Upper lobe of left lung (tissue), 6 donors: ENCODE measurements at regions not wholly inside any gene's neighbourhood (a gene's known extent, or its start where the extent isn't known, plus 50 kb on each side); places are given as distances from the start of the nearest gene placed in this dataset.

Experiments
- ATAC-seq, 2 donors: fragments of 200-7000 bp; cut with Tn5 transposase; one replicate each; pipeline ENCODE4 v1.9.1; 2022; ENCODE audit warnings: mild to moderate bottlenecking in 2 of 2, moderate library complexity in 2 of 2; ENCODE audit not compliant: low FRiP score in 2 of 2
- DNase-seq, 2 donors: peaks; one replicate each; pipeline ENCODE4 v3.0.0-alpha.2; 2019 to 2020
- H3K27ac ChIP-seq, 4 donors: fragments of 200-600 bp; sonication (generic); one replicate each; pipeline ENCODE4 v1.5.1; 2016 to 2019
- H3K27me3 ChIP-seq, 4 donors: fragments of 200-600 bp; sonication (generic); one replicate each; pipeline ENCODE4 v1.5.1; 2017 to 2019
- H3K36me3 ChIP-seq, 4 donors: fragments of 200-600 bp; sonication (generic); one replicate each; pipeline ENCODE4 v1.5.1; 2016 to 2019
- H3K4me1 ChIP-seq, 4 donors: fragments of 200-600 bp; sonication (generic); one replicate each; pipeline ENCODE4 v1.5.1; 2018 to 2019
- H3K4me3 ChIP-seq, 4 donors: fragments of 200-600 bp; sonication (generic); one replicate each; pipeline ENCODE4 v1.5.1; 2017 to 2019; ENCODE audit warnings: mild to moderate bottlenecking in 2 of 4, moderate library complexity in 1 of 4
- H3K9me3 ChIP-seq, 4 donors: fragments of 200-600 bp; sonication (generic); one replicate each; pipeline ENCODE4 v1.5.1; 2018 to 2019
- CTCF ChIP-seq, 6 experiments: fragments of 450-650 bp in 4 of 6; fragments of 200-600 bp in 2 of 6; sonication (generic) in 2 of 6; IDR thresholded peaks; one replicate each; pipeline ENCODE4 v1.5.1; 2016 to 2019; ENCODE audit warnings: antibody characterized with exemption in 6 of 6
- EP300 ChIP-seq, 4 donors: sonication (generic); formaldehyde crosslinking; IDR thresholded peaks; one replicate each; pipeline ENCODE4 v1.5.1; 2017; ENCODE audit warnings: antibody characterized with exemption in 4 of 4, control low read depth in 2 of 4
- POLR2A ChIP-seq, 4 donors: fragments of 450-650 bp; IDR thresholded peaks; one replicate each; pipeline ENCODE4 v1.5.1; 2016 to 2017; ENCODE audit warnings: antibody characterized with exemption in 4 of 4, mild to moderate bottlenecking in 2 of 4
- POLR2AphosphoS5 ChIP-seq, 2 donors: sonication (generic); formaldehyde crosslinking; IDR thresholded peaks; one replicate each; pipeline ENCODE4 v1.5.1; 2017; ENCODE audit warnings: antibody characterized with exemption in 2 of 2
- WGBS, 2 donors: methylation state at CpG; one replicate each; pipeline ENCODE4 v1.1.5; 2017 to 2018; 5-methylcytosine and 5-hydroxymethylcytosine counted together
- donor health status: DM: no; HTN: no; CAD: no; lungs with moderate emphysema.
- donor health status: DM: no; HTN: yes; CAD: no; lungs with severe emphysema.

- DNase-seq (no peak), ATAC-seq (no peak)
- Histone ChIP-seq H3K4me1 (peaks cover 0 to 4% (median 0%) of the 10 kb centered on the region in 4 donors), H3K27me3 (no peaks in the 10 kb centered on the region), H3K9me3 (no peaks in the 10 kb centered on the region), H3K4me3 (no peak overlapping the region), H3K27ac (no peak overlapping the region), H3K36me3 (no peaks in the 10 kb centered on the region)
- no peak for TF ChIP-seq CTCF (IDR thresholded peaks at IDR 0.05)
- TF ChIP-seq POLR2A (IDR thresholded peaks at IDR 0.05): no peak
- TF ChIP-seq EP300 (IDR thresholded peaks at IDR 0.05): no peak
- TF ChIP-seq POLR2AphosphoS5 (IDR thresholded peaks at IDR 0.05): no peak
- WGBS, 2 donors: 76 to 77% methylated on average over 6 of the region's 6 CpGs
Observed at GRCh38 chr7:115631782-115632181, 398.8 kb downstream of the TFEC start.

- TF ChIP-seq EP300 (IDR thresholded peaks at IDR 0.05) (no peak), CTCF (IDR thresholded peaks at IDR 0.05) (no peak), POLR2AphosphoS5 (IDR thresholded peaks at IDR 0.05) (no peak)
- DNase-seq (no peak), ATAC-seq (no peak)
- no peak overlapping the region for H3K27ac ChIP-seq
- WGBS, 2 donors: 85 to 87% methylated on average over 4 of the region's 4 CpGs
- no peak overlapping the region for H3K4me3 ChIP-seq
- H3K4me1 ChIP-seq: peaks cover 0 to 4% (median 0%) of the 10 kb centered on the region in 4 donors
- no peaks in the 10 kb centered on the region for H3K36me3 ChIP-seq
- no peaks in the 10 kb centered on the region for H3K9me3 ChIP-seq
- no peaks in the 10 kb centered on the region for H3K27me3 ChIP-seq
Observed at GRCh38 chr7:115630049-115630448, 400.5 kb downstream of the TFEC start.

- DNase-seq (no peak), ATAC-seq (no peak)
- Histone ChIP-seq H3K4me1 (no peaks in the 10 kb centered on the region), H3K27ac (no peak overlapping the region), H3K9me3 (no peaks in the 10 kb centered on the region), H3K27me3 (no peaks in the 10 kb centered on the region), H3K36me3 (no peaks in the 10 kb centered on the region), H3K4me3 (no peak overlapping the region)
- TF ChIP-seq POLR2AphosphoS5 (IDR thresholded peaks at IDR 0.05) (no peak), CTCF (IDR thresholded peaks at IDR 0.05) (no peak), POLR2A (IDR thresholded peaks at IDR 0.05) (no peak), EP300 (IDR thresholded peaks at IDR 0.05) (no peak)
- 42 to 45% methylated on average over 3 of the region's 3 CpGs for WGBS, 2 donors
Observed at GRCh38 chr7:115618676-115619075, 411.9 kb downstream of the TFEC start.

GRCh38 chr7:115613836-115614235 lies 416.7 kb downstream of the TFEC start:
- Histone ChIP-seq H3K27me3 (no peaks in the 10 kb centered on the region), H3K27ac (no peak overlapping the region), H3K4me3 (no peak overlapping the region), H3K4me1 (no peaks in the 10 kb centered on the region), H3K36me3 (no peaks in the 10 kb centered on the region), H3K9me3 (no peaks in the 10 kb centered on the region)
- WGBS, 2 donors: 89 to 93% methylated on average over 4 of the region's 4 CpGs
- DNase-seq (no peak), ATAC-seq (no peak)
- TF ChIP-seq CTCF (IDR thresholded peaks at IDR 0.05): no peak
- TF ChIP-seq POLR2A (IDR thresholded peaks at IDR 0.05): no peak
- no peak for TF ChIP-seq EP300 (IDR thresholded peaks at IDR 0.05)
- TF ChIP-seq POLR2AphosphoS5 (IDR thresholded peaks at IDR 0.05): no peak

GRCh38 chr7:115603416-115603815 lies 427.1 kb downstream of the TFEC start:
- no peaks in the 10 kb centered on the region for H3K4me1 ChIP-seq
- WGBS, 2 donors: 89 to 93% methylated on average over 8 of the region's 8 CpGs
- TF ChIP-seq CTCF (IDR thresholded peaks at IDR 0.05) (no peak), POLR2A (IDR thresholded peaks at IDR 0.05) (no peak), POLR2AphosphoS5 (IDR thresholded peaks at IDR 0.05) (no peak), EP300 (IDR thresholded peaks at IDR 0.05) (no peak)
- no peak overlapping the region for H3K27ac ChIP-seq
- no peak overlapping the region for H3K4me3 ChIP-seq
- DNase-seq (no peak), ATAC-seq (no peak)
- no peaks in the 10 kb centered on the region for H3K27me3 ChIP-seq
- H3K36me3 ChIP-seq: no peaks in the 10 kb centered on the region
- peaks cover 0 to 5% (median 0%) of the 10 kb centered on the region in 4 donors for H3K9me3 ChIP-seq
